ENCODE measurements at regions not wholly inside any gene's neighbourhood (a gene's known extent, or its start where the extent isn't known, plus 50 kb on each side); places are given as distances from the start of the nearest gene placed in this dataset.
"Not testable (repeated sequence)": the region's sequence is repeated elsewhere in the genome, so short reads cannot be mapped to it uniquely, and the experiment has no call there.

DNA sequence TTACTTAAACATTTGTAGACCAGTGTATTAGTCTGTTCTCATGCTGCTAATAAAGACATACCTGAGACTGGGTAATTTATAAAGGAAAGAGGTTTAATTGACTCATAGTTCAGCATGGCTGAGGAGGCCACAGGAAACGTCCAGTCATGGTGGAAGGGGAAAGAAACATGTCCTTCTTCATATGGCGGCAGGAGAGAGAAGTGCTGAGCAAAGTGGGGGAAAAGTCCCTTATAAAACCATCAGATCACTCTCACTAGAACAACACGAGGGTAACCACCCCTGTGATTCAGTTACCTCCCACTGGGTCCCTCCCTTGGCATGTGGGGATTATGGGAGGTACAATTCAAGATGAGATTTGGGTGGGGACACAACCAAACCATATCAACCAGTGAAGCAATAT, 247.1 kb downstream of the UTRN start:
- DNase-seq (ENCODE audit: low spot score) = not testable (repeated sequence)

GRCh38 chr6:144534180-144534579, 249.0 kb downstream of the UTRN start:
- DNase-seq (ENCODE audit: low spot score) = no peak

GRCh38 chr6:144535630-144536029, 250.5 kb downstream of the UTRN start:
- no peak for DNase-seq (ENCODE audit: low spot score)

GRCh38 chr6:144536079-144536478, 250.9 kb downstream of the UTRN start:
- DNase-seq (ENCODE audit: low spot score) = no peak

GRCh38 chr6:144543006-144543871, 258.1 kb downstream of the UTRN start:
- no peak for DNase-seq (ENCODE audit: low spot score)

- DNase-seq (ENCODE audit: low spot score) = no peak
Observed at GRCh38 chr6:144544266-144544830, 259.2 kb downstream of the UTRN start.

GRCh38 chr6:144546807-144547206, 261.7 kb downstream of the UTRN start:
- no peak for DNase-seq (ENCODE audit: low spot score)

GRCh38 chr6:144547409-144547808, 262.3 kb downstream of the UTRN start:
- no peak for DNase-seq (ENCODE audit: low spot score)

GRCh38 chr6:144548536-144548935, 263.4 kb downstream of the UTRN start:
- DNase-seq (ENCODE audit: low spot score) = peak; percentile 24

DNA sequence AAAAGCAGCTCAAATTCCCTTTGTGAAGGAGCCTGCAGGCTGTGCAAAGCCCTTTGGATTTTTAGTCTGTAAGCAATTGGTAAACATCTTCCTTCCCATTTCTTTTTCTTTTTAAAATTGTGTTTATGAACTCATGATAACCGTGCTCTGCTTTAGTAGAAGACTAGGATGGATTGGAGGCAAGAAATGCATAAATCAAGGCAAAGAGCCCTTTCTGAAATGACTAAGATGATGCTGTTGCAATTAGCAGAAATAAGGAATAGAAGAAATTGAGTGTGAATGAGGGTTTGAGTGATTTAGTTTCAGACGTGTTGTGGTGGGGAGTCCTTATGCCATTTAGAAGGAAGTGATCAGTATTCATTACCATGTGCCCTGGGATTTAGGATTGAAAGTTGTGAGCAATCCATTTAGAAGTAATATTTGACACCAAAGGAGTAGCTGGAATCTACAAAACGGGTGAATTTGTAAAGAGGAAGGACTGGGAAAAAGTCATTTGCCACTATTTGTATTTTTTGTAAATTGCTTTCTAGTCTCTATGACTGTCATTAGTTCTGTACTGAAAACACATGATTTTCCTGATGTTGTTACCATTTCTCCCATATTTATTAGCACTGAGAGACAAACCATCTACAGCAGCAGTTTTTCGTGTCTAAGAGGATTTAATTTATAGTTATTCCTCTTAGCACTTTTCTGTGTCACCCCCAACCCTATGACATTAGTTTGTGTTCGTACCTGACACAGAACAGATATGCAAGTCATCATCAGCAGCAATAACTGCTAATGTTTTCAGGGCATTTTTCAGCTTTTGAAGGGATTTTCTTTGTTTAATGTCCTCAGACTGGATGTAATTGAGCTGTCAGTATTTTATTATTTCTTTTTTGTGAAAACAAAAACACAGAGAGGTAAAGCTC, 265.0 kb downstream of the UTRN start:
- DNase-seq (ENCODE audit: low spot score) = no peak

DNA sequence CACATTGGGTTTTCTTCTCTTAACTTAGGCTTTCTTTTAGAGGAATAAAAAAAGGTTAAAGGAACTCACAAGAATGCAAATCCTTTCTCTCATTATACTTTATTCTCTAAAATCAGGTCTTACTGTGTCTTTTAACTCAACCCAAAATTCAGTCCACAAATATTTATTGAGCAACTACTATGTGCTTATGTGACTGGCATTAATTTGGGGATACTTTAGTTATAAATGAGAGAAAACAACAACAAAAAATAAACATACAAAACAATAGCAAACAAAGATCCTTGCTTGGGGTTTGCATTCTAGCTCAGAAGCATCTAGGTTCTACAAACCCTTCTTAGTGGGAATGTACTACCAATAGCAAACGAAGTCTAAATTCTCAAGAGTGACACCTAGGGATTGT, 266.2 kb downstream of the UTRN start:
- DNase-seq (ENCODE audit: low spot score) = no peak

GRCh38 chr6:144555066-144555465, 269.9 kb downstream of the UTRN start:
- no peak for DNase-seq (ENCODE audit: low spot score)

GRCh38 chr6:144559865-144560593, 274.9 kb downstream of the UTRN start:
- peak; percentile 72 for DNase-seq (ENCODE audit: low spot score)

DNA sequence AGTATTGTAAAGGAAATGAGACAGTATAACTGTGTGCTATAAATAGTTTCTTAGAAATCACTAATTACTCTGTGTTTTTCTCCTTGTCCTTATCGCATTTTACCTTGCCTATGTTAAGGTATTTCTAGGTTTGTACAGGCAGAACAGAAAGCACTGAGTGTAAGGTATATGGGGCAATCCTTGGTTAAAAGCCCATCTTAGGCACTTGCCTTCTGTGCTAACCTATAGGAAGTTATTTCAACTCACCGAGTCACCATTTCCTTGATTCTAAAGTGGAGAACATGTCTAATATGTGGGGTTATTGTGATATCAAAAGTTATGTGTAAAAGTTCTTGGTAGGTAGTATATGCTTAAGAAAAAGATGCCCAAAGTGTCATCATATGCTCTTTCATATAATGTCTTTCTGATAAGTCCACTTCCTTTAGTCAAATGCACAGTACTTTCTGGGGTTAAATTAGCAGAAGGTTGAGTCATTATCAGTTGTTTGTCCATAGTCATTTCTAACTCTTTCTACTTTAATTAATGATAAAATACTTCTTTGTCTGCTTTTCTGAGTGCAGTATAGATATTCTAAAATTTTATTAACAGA, 276.4 kb downstream of the UTRN start:
- no peak for DNase-seq (ENCODE audit: low spot score)

GRCh38 chr6:144564202-144564601, 279.1 kb downstream of the UTRN start:
- DNase-seq (ENCODE audit: low spot score) = no peak

DNA sequence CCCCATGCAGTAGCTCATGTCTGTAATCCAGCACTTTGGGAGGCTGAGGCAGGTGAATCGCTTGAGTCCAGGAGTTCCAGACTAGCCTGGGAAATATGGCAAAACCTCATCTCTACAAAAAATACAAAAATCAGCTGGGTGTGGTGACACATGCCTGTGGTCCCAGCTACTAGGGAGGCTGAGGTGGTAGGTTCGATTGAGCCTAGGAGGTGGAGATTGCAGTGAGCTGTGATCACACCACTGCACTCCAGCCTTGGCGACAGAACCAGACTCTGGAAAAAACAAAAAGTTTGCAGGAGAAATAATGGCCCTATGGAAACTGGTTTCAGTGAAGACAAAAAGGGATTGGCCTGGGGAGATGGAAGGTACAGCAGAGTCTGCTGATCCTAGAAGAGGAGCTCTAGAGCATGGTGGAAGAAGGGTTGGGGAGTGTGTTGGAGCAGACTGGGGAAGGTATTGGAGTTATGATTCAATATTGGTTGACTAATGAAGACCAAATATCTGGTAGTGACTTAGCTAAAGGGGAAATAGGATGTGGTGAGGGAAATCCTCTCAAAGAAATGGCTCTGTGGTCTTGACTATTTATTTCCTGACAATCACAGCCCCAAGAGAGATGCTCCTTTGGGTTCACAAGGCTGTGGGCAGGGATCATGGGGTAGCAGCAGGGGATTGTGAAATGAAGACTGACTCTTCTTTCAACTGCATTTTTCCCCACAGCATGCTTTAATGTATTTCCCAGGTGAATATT, 281.9 kb downstream of the UTRN start:
- no peak for DNase-seq (ENCODE audit: low spot score)

GRCh38 chr6:144568241-144568640, 283.1 kb downstream of the UTRN start:
- DNase-seq (ENCODE audit: low spot score) = no peak

DNA sequence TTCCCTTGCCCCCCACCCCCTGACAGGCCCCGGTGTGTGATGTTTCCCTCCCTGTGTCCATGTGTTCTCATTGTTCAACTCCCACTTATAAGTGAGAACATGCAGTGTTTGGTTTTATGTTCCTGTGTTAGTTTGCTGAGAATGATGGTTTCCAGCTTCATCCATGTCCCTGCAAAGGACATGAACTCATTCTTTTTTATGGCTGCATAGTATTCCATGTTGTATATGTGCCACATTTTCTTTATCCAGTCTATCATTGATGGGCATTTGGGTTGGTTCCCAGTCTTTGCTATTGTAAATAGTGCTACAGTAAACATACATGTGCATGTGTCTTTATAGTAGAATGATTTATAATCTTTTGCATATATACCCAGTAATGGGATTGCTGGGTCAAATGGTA, 287.4 kb downstream of the UTRN start:
- DNase-seq (ENCODE audit: low spot score) = not testable (repeated sequence)

- no peak for DNase-seq (ENCODE audit: low spot score)
Observed at GRCh38 chr6:144574796-144575195, 289.7 kb downstream of the UTRN start.

- no peak for DNase-seq (ENCODE audit: low spot score)
Observed at GRCh38 chr6:144575327-144575726, 290.2 kb downstream of the UTRN start.
